IMR-90 (cell line): ENCODE measurements at regions not wholly inside any gene's neighbourhood (a gene's known extent, or its start where the extent isn't known, plus 50 kb on each side); places are given as distances from the start of the nearest gene placed in this dataset.

Source experiments
- ATAC-seq: fragments of 200-7000 bp; cut with Tn5 transposase; 2 replicates; pipeline ENCODE4 v1.9.1; 2020; ENCODE audit warnings: low read depth, mild to moderate bottlenecking, moderate library complexity
- BruUV-seq: library from RNA; stranded (reverse); fragments of 400-500 nt; replicated peaks from 2 replicates; lab custom pipeline; 2021; lab: Mats Ljungman, UMichigan
- CTCF ChIA-PET: fragments of 300-600 bp; formaldehyde crosslinking; extraction: SDS; loops from one replicate; lab custom pipeline; 2021; ENCODE audit warnings: antibody characterized with exemption; lab: Yijun Ruan, JAX
- POLR2A ChIA-PET: fragments of 300-600 bp; sonication (Branson Sonifier 250); formaldehyde crosslinking; loops from one replicate; lab custom pipeline; 2022; ENCODE audit warnings: antibody characterized with exemption; ENCODE audit not compliant: unreplicated experiment; lab: Charles Lee
- DNase-seq: peaks from one replicate; pipeline ENCODE4 v3.0.0; 2013
- H2AFZ ChIP-seq: replicated peaks from 2 replicates; pipeline ENCODE3; 2013; ENCODE audit warnings: low read length, mild to moderate bottlenecking; ENCODE audit not compliant: poor library complexity
- H2AK5ac ChIP-seq: 2 replicates; pipeline ENCODE4 v1.6.1; 2013; ENCODE audit warnings: low read depth, low read length, inconsistent platforms
- H2AK9ac ChIP-seq: replicated peaks from 2 replicates; pipeline ENCODE3; 2013; ENCODE audit warnings: mild to moderate bottlenecking, low read depth, low read length, moderate library complexity; ENCODE audit not compliant: poor library complexity
- H2BK120ac ChIP-seq: 2 replicates; pipeline ENCODE4 v1.6.1; 2013; ENCODE audit warnings: low read depth, low read length, inconsistent platforms
- H2BK15ac ChIP-seq: 3 replicates; pipeline ENCODE4 v1.6.1; 2013; ENCODE audit warnings: low read depth, low read length, inconsistent platforms
- H2BK20ac ChIP-seq: 2 replicates; pipeline ENCODE4 v1.6.1; 2013; ENCODE audit warnings: low read depth, mild to moderate bottlenecking, inconsistent platforms, low read length, moderate library complexity
- H2BK5ac ChIP-seq: 2 replicates; pipeline ENCODE4 v1.6.1; 2013; ENCODE audit warnings: mild to moderate bottlenecking, low read depth, low read length, inconsistent platforms; ENCODE audit not compliant: poor library complexity, severe bottlenecking
- H3K14ac ChIP-seq: replicated peaks from 2 replicates; pipeline ENCODE4 v1.6.1; 2013; ENCODE audit warnings: low read depth, low read length, inconsistent platforms
- H3K18ac ChIP-seq: 2 replicates; pipeline ENCODE4 v1.6.1; 2013; ENCODE audit warnings: low read depth, low read length, control low read depth
- H3K23ac ChIP-seq: 2 replicates; pipeline ENCODE4 v1.6.1; 2013; ENCODE audit warnings: low read depth, low read length, inconsistent platforms
- H3K27ac ChIP-seq: 2 replicates; pipeline ENCODE4 v1.5.1; 2013; ENCODE audit warnings: mild to moderate bottlenecking, control low read depth, low read length; ENCODE audit not compliant: insufficient read depth
- H3K27me3 ChIP-seq: 2 replicates; pipeline ENCODE4 v1.6.1; 2013; ENCODE audit warnings: low read length; ENCODE audit not compliant: control insufficient read depth, insufficient read depth
- H3K36me3 ChIP-seq: 2 replicates; pipeline ENCODE4 v1.6.1; 2013; ENCODE audit warnings: low read length, mixed read lengths; ENCODE audit not compliant: control insufficient read depth, insufficient read depth
- H3K4ac ChIP-seq: 2 replicates; pipeline ENCODE4 v1.6.1; 2013; ENCODE audit warnings: low read depth, low read length, inconsistent platforms
- H3K4me1 ChIP-seq: 2 replicates; pipeline ENCODE4 v1.6.1; 2013; ENCODE audit warnings: low read length, mixed read lengths; ENCODE audit not compliant: control insufficient read depth, insufficient read depth
- H3K4me2 ChIP-seq: 2 replicates; pipeline ENCODE4 v1.6.1; 2013; ENCODE audit warnings: low read depth, mild to moderate bottlenecking, control low read depth, low read length, moderate library complexity
- H3K4me3 ChIP-seq: 2 replicates; pipeline ENCODE4 v1.5.1; 2013; ENCODE audit warnings: low read depth, mild to moderate bottlenecking, control low read depth, low read length, moderate library complexity; ENCODE audit not compliant: insufficient read depth
- H3K56ac ChIP-seq: 2 replicates; pipeline ENCODE4 v1.6.1; 2013; ENCODE audit warnings: low read length, inconsistent platforms; ENCODE audit not compliant: insufficient read depth; ENCODE audit errors: extremely low read depth
- H3K79me1 ChIP-seq, 2 experiments: 2 replicates each; pipeline ENCODE4 v1.6.1; 2013; ENCODE audit warnings: low read length in 2 of 2, inconsistent platforms in 1 of 2, low read depth in 1 of 2
- H3K9ac ChIP-seq: 2 replicates; pipeline ENCODE4 v1.6.1; 2013; ENCODE audit warnings: low read depth, low read length, control low read depth
- H3K9me1 ChIP-seq: 2 replicates; pipeline ENCODE4 v1.6.1; 2013; ENCODE audit warnings: low read length, inconsistent platforms; ENCODE audit not compliant: insufficient read depth
- H3K9me3 ChIP-seq: 2 replicates; pipeline ENCODE4 v1.6.1; 2013; ENCODE audit warnings: low read length; ENCODE audit not compliant: control insufficient read depth, insufficient read depth
- H4K20me1 ChIP-seq: 2 replicates; pipeline ENCODE4 v1.6.1; 2013; ENCODE audit warnings: low read length, inconsistent platforms; ENCODE audit not compliant: insufficient read depth
- H4K5ac ChIP-seq: 2 replicates; pipeline ENCODE4 v1.6.1; 2013; ENCODE audit warnings: mild to moderate bottlenecking, low read depth, low read length, control low read depth
- H4K8ac ChIP-seq, 2 experiments: 2 replicates each; pipeline ENCODE4 v1.6.1; 2013; ENCODE audit warnings: low read depth in 2 of 2, low read length in 2 of 2, control low read depth in 1 of 2, inconsistent platforms in 1 of 2
- H4K91ac ChIP-seq: 2 replicates; pipeline ENCODE4 v1.6.1; 2013; ENCODE audit warnings: low read depth, low read length, inconsistent platforms; ENCODE audit not compliant: insufficient read depth
- BHLHE40 ChIP-seq: fragments of 150-350 bp; IDR thresholded peaks from 2 replicates; pipeline ENCODE4 v1.6.1; 2016; ENCODE audit warnings: mild to moderate bottlenecking, low read depth, low read length
- CEBPB ChIP-seq: IDR thresholded peaks from 2 replicates; pipeline ENCODE4 v1.6.1; 2012; ENCODE audit warnings: low read depth, low read length, improper control_type of control experiment
- ELK1 ChIP-seq: fragments of 150-350 bp; IDR thresholded peaks from 2 replicates; pipeline ENCODE4 v1.6.1; 2016; ENCODE audit warnings: low read depth, mild to moderate bottlenecking, low read length, moderate library complexity, borderline replicate concordance
- MAFK ChIP-seq: IDR thresholded peaks from 2 replicates; pipeline ENCODE4 v1.6.1; 2012; ENCODE audit warnings: low read depth, low read length, improper control_type of control experiment
- MXI1 ChIP-seq: IDR thresholded peaks from 2 replicates; pipeline ENCODE4 v1.6.1; 2012; ENCODE audit warnings: low read depth, mild to moderate bottlenecking, low read length, moderate library complexity, borderline replicate concordance
- RFX5 ChIP-seq: IDR thresholded peaks from 2 replicates; pipeline ENCODE4 v1.8.0; 2012; ENCODE audit warnings: low read depth, mild to moderate bottlenecking, low read length, moderate library complexity
- WGBS, 2 experiments: methylation state at CpG; one replicate each; pipeline versions ENCODE4 v1.1.5 to v1.1.7; 2013; ENCODE audit warnings: missing lambda C conversion rate in 2 of 2; ENCODE audit not compliant: insufficient read length in 1 of 2; ENCODE audit errors: extremely low coverage in 2 of 2; 5-methylcytosine and 5-hydroxymethylcytosine counted together
- dilution Hi-C: fragments of 300-500 bp; cut with HindIII; formaldehyde crosslinking; loops from one replicate; pipeline ENCODE4 v1.14.3; 2018; ENCODE audit warnings: low sequenced_read_pairs; ENCODE audit not compliant: unreplicated experiment
- in situ Hi-C: fragments of 300-500 bp; cut with MboI; formaldehyde crosslinking; loops from 3 replicates; pipeline ENCODE4 v1.14.3; 2019; ENCODE audit warnings: low sequenced_read_pairs, inconsistent platforms, mixed read lengths
- intact Hi-C: fragments of 100-400 bp; cut with micrococcal nuclease; formaldehyde crosslinking; loops from 2 replicates; pipeline ENCODE4 v1.10.0; 2022
- TF ChIP-seq, protein P1 (sequence below): fragments of 150-350 bp; IDR thresholded peaks from 2 replicates; pipeline ENCODE4 v1.6.1; 2017; ENCODE audit warnings: mild to moderate bottlenecking, antibody characterized with exemption, low read length, low read depth

DNA sequence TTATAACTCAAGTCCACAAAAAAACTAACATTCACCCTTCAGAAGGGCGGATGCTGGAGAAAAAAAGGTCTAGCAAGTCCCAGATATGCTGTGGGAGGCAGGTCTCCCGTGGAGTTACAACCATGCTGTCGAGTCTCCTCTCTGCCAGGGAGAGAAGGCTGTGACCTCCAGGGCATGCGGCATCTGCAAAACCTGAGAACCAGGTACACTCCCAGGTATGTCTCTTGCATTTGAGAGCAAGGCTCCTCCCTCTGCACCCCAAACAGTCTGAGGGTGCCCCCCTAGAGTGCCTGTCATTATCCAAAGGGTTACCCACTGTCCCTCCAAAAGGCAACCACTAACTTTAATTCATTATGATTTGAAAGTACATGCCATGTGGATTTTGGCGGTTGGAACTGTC, 134.0 kb downstream of the IRX2 start:
- no peak overlapping the region for H3K4ac ChIP-seq
- H3K79me1 ChIP-seq = no peaks in the 10 kb centered on the region
- no peak overlapping the region for H4K5ac ChIP-seq
- in situ Hi-C loops (no loop called here), dilution Hi-C loops (no loop called here), intact Hi-C loops (no loop called here)
- ChIA-PET CTCF (no interaction called here), POLR2A (no interaction called here)
- H2BK120ac ChIP-seq = no peak overlapping the region
- H3K14ac ChIP-seq = no peak overlapping the region
- H2BK15ac ChIP-seq = no peak overlapping the region
- H2AK5ac ChIP-seq = no peak overlapping the region
- no peak overlapping the region for H3K4me3 ChIP-seq
- H2AFZ ChIP-seq = no peak overlapping the region
- H3K36me3 ChIP-seq = no peaks in the 10 kb centered on the region
- BruUV-seq = no TSS peak
- H4K91ac ChIP-seq = no peak overlapping the region
- no peak overlapping the region for H3K9ac ChIP-seq
- TF ChIP-seq MAFK (no peak), ELK1 (no peak), CEBPB (no peak), MXI1 (no peak), BHLHE40 (no peak), RFX5 (no peak)
- TF ChIP-seq, protein P1, sequence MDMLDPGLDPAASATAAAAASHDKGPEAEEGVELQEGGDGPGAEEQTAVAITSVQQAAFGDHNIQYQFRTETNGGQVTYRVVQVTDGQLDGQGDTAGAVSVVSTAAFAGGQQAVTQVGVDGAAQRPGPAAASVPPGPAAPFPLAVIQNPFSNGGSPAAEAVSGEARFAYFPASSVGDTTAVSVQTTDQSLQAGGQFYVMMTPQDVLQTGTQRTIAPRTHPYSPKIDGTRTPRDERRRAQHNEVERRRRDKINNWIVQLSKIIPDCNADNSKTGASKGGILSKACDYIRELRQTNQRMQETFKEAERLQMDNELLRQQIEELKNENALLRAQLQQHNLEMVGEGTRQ = no peak
- H3K4me2 ChIP-seq = no peak overlapping the region
- no CpG with 5 or more reads among the region's 5 CpGs for WGBS, 2 experiments
- ATAC-seq (no peak), DNase-seq (no peak)
- H3K9me1 ChIP-seq = no peaks in the 10 kb centered on the region
- no peak overlapping the region for H3K27ac ChIP-seq
- no peaks in the 10 kb centered on the region for H3K27me3 ChIP-seq
- H3K4me1 ChIP-seq = no peaks in the 10 kb centered on the region
- H4K8ac ChIP-seq = no peak overlapping the region
- H2BK5ac ChIP-seq = no peak overlapping the region
- H3K56ac ChIP-seq = no peak overlapping the region; the same call in 1 of the 2 replicates
- no peak overlapping the region for H3K18ac ChIP-seq
- no peak overlapping the region for H3K23ac ChIP-seq
- H4K20me1 ChIP-seq = no peaks in the 10 kb centered on the region
- H3K9me3 ChIP-seq = peaks cover 39% of the 10 kb centered on the region
- H2BK20ac ChIP-seq = no peak overlapping the region
- H2AK9ac ChIP-seq = no peak overlapping the region
